OCI-LY1 (cell line): ENCODE measurements at regions not wholly inside any gene's neighbourhood (a gene's known extent, or its start where the extent isn't known, plus 50 kb on each side); places are given as distances from the start of the nearest gene placed in this dataset.

Source experiments
- EZH2 ChIP-seq: fragments of 200-600 bp; sonication (generic), shearing (Covaris generic); IDR thresholded peaks from 2 replicates; pipeline ENCODE4 v1.8.0; 2017; ENCODE audit warnings: borderline replicate concordance, mixed run types, mild to moderate bottlenecking, antibody characterized with exemption, low read length, moderate library complexity, mixed read lengths
- TF ChIP-seq, protein P1 (sequence below): fragments of 200-600 bp; sonication (generic), shearing (Covaris generic); IDR thresholded peaks from 2 replicates; pipeline ENCODE4 v1.5.1; 2017; ENCODE audit warnings: mild to moderate bottlenecking, antibody characterized with exemption, low read length, moderate library complexity, mixed read lengths

DNA sequence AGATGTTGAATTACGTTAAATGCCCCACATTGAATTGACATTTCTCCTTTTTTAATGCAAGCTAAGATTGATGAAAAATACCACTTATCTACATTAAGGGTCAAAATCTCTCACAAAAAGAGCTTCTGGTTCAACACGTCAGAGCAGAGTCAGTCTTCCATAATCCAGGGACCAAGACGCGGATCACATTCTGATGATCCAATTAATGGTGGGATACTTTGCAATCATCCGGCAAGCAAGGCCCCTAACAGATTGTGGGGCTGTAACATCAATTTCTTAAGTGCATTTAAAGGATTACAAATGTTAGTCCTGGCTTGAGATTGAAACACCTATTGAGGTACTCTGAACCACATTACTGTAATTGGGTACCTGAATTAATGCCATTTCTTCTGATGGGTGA, 120.2 kb upstream of the ESRRG start:
- TF ChIP-seq, protein P1, sequence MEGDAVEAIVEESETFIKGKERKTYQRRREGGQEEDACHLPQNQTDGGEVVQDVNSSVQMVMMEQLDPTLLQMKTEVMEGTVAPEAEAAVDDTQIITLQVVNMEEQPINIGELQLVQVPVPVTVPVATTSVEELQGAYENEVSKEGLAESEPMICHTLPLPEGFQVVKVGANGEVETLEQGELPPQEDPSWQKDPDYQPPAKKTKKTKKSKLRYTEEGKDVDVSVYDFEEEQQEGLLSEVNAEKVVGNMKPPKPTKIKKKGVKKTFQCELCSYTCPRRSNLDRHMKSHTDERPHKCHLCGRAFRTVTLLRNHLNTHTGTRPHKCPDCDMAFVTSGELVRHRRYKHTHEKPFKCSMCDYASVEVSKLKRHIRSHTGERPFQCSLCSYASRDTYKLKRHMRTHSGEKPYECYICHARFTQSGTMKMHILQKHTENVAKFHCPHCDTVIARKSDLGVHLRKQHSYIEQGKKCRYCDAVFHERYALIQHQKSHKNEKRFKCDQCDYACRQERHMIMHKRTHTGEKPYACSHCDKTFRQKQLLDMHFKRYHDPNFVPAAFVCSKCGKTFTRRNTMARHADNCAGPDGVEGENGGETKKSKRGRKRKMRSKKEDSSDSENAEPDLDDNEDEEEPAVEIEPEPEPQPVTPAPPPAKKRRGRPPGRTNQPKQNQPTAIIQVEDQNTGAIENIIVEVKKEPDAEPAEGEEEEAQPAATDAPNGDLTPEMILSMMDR = no peak
- TF ChIP-seq EZH2 = no peak
